Breast epithelium (tissue), 3 donors: ENCODE measurements at regions not wholly inside any gene's neighbourhood (a gene's known extent, or its start where the extent isn't known, plus 50 kb on each side); places are given as distances from the start of the nearest gene placed in this dataset.

ENCODE experiments used
- CTCF ChIP-seq, 3 donors: fragments of 450-650 bp; IDR thresholded peaks; one replicate each; pipeline ENCODE4 v1.5.1; 2016 to 2017; ENCODE audit warnings: antibody characterized with exemption in 3 of 3, mild to moderate bottlenecking in 3 of 3, moderate library complexity in 3 of 3
- POLR2A ChIP-seq: fragments of 450-650 bp; IDR thresholded peaks from one replicate; pipeline ENCODE4 v1.6.1; 2016; ENCODE audit warnings: antibody characterized with exemption, mild to moderate bottlenecking, moderate library complexity

- TF ChIP-seq CTCF (IDR thresholded peaks at IDR 0.05) (no peak), POLR2A (no peak)
These were observed 177.3 kb upstream of the MBL2 start for GRCh38 chr10:52949899-52950298.
